ENCODE measurements at regions not wholly inside any gene's neighbourhood (a gene's known extent, or its start where the extent isn't known, plus 50 kb on each side); places are given as distances from the start of the nearest gene placed in this dataset.
A peak's percentile ranks its signal among the peaks of the same experiment; 100 is the strongest.

GRCh38 chr2:48238381-48238780 is 76.1 kb upstream of the FOXN2 start:
- Mint-ChIP-seq H3K36me3 (no peaks in the 10 kb centered on the region), H3K4me3 (no peak overlapping the region), H3K27ac (no peak overlapping the region), H3K4me1 (peaks cover 3% of the 10 kb centered on the region), H3K9me3 (no peaks in the 10 kb centered on the region), H3K27me3 (ENCODE audit: low read depth) (no peaks in the 10 kb centered on the region)
- DNase-seq (ENCODE audit: low spot score in 2 of 2, unreplicated experiment in 2 of 2), result no peak
- TF ChIP-seq CTCF (IDR thresholded peaks at IDR 0.05; ENCODE audit: unreplicated experiment), result no peak

- TF ChIP-seq CTCF (IDR thresholded peaks at IDR 0.05; ENCODE audit: unreplicated experiment), result no peak
- H3K4me1 Mint-ChIP-seq, result no peaks in the 10 kb centered on the region
- H3K27me3 Mint-ChIP-seq (ENCODE audit: low read depth), result no peaks in the 10 kb centered on the region
- H3K4me3 Mint-ChIP-seq, result no peak overlapping the region
- no peak overlapping the region for H3K27ac Mint-ChIP-seq
- no peaks in the 10 kb centered on the region for H3K9me3 Mint-ChIP-seq
- no peak for DNase-seq (ENCODE audit: low spot score in 2 of 2, unreplicated experiment in 2 of 2)
- H3K36me3 Mint-ChIP-seq, result no peaks in the 10 kb centered on the region
Measured at GRCh38 chr2:48240912-48241311, 73.6 kb upstream of the FOXN2 start.

- TF ChIP-seq CTCF (IDR thresholded peaks at IDR 0.05; ENCODE audit: unreplicated experiment), result no peak
- Mint-ChIP-seq H3K4me3 (no peak overlapping the region), H3K36me3 (no peaks in the 10 kb centered on the region), H3K9me3 (no peaks in the 10 kb centered on the region), H3K27ac (no peak overlapping the region), H3K4me1 (peaks cover 11% of the 10 kb centered on the region), H3K27me3 (ENCODE audit: low read depth) (no peaks in the 10 kb centered on the region)
- no peak for DNase-seq (ENCODE audit: low spot score in 2 of 2, unreplicated experiment in 2 of 2)
Measured at GRCh38 chr2:48247206-48247605, 67.3 kb upstream of the FOXN2 start.

- H3K36me3 Mint-ChIP-seq, result no peaks in the 10 kb centered on the region
- H3K27ac Mint-ChIP-seq, result peak overlapping the region; percentile 65
- peaks cover 11% of the 10 kb centered on the region for H3K4me1 Mint-ChIP-seq
- H3K4me3 Mint-ChIP-seq, result no peak overlapping the region
- no peak for TF ChIP-seq CTCF (IDR thresholded peaks at IDR 0.05; ENCODE audit: unreplicated experiment)
- H3K9me3 Mint-ChIP-seq, result no peaks in the 10 kb centered on the region
- H3K27me3 Mint-ChIP-seq (ENCODE audit: low read depth), result no peaks in the 10 kb centered on the region
- DNase-seq (ENCODE audit: low spot score in 2 of 2, unreplicated experiment in 2 of 2), result no peak
Measured at GRCh38 chr2:48248251-48248933, 66.1 kb upstream of the FOXN2 start.

- H3K4me1 Mint-ChIP-seq, result peaks cover 11% of the 10 kb centered on the region
Measured at GRCh38 chr2:48249025-48249424, 65.5 kb upstream of the FOXN2 start.

More at GRCh38 chr2:48249025-48249424, 65.5 kb upstream of the FOXN2 start:
- Mint-ChIP-seq H3K36me3 (no peaks in the 10 kb centered on the region), H3K9me3 (no peaks in the 10 kb centered on the region), H3K4me3 (no peak overlapping the region), H3K27ac (peak overlapping the region; percentile 65), H3K27me3 (ENCODE audit: low read depth) (no peaks in the 10 kb centered on the region)
- DNase-seq (ENCODE audit: low spot score in 2 of 2, unreplicated experiment in 2 of 2), result no peak
- TF ChIP-seq CTCF (IDR thresholded peaks at IDR 0.05; ENCODE audit: unreplicated experiment), result no peak
